HEK293 (cell line): ENCODE measurements at regions not wholly inside any gene's neighbourhood (a gene's known extent, or its start where the extent isn't known, plus 50 kb on each side); places are given as distances from the start of the nearest gene placed in this dataset.

ENCODE experiments used
- CTCF ChIA-PET: fragments of 350-600 bp; formaldehyde crosslinking; extraction: SDS; loops from one replicate; lab custom pipeline; 2021; ENCODE audit warnings: antibody characterized with exemption; lab: Yijun Ruan, JAX
- POLR2A ChIA-PET: fragments of 300-600 bp; formaldehyde crosslinking; extraction: SDS; loops from one replicate; lab custom pipeline; 2020; ENCODE audit warnings: antibody characterized with exemption, inconsistent platforms; lab: Yijun Ruan, JAX
- H3K27ac ChIP-seq: fragments of 200-500 bp; sonication (Bioruptor generic); 2 replicates; pipeline ENCODE4 v1.5.1; 2014; ENCODE audit warnings: low read depth, low read length, control low read depth, inconsistent platforms; ENCODE audit errors: extremely low read depth
- H3K36me3 ChIP-seq, 2 experiments: fragments of 200-500 bp in 1 of 2; sonication (Bioruptor generic) in 1 of 2; 1 replicate in 1 of 2; 2 replicates in 1 of 2; pipeline ENCODE4 v1.5.1; 2014 to 2017; ENCODE audit warnings: inconsistent platforms in 2 of 2, low read length in 2 of 2; ENCODE audit not compliant: control insufficient read depth in 2 of 2, insufficient read depth in 1 of 2
- H3K4me1 ChIP-seq: fragments of 200-500 bp; sonication (Bioruptor generic); 2 replicates; pipeline ENCODE4 v1.5.1; 2014; ENCODE audit warnings: mild to moderate bottlenecking, low read length, inconsistent platforms; ENCODE audit not compliant: control insufficient read depth, insufficient read depth
- H3K4me3 ChIP-seq: 2 replicates; pipeline ENCODE4 v1.5.1; 2011; ENCODE audit warnings: low read depth, mild to moderate bottlenecking, control low read depth, low read length, moderate library complexity
- H3K9me3 ChIP-seq: fragments of 200-500 bp; sonication (Bioruptor generic); 2 replicates; pipeline ENCODE4 v1.5.1; 2014; ENCODE audit warnings: low read depth, low read length, inconsistent platforms; ENCODE audit not compliant: control insufficient read depth, insufficient read depth
- GLI2 ChIP-seq: fragments of 450-650 bp; formaldehyde crosslinking; IDR thresholded peaks from 2 replicates; pipeline ENCODE4; 2017; ENCODE audit warnings: missing biosample characterization, missing genetic modification characterization, low read depth, borderline replicate concordance
- GLIS2 ChIP-seq: fragments of 450-650 bp; formaldehyde crosslinking; IDR thresholded peaks from 2 replicates; pipeline ENCODE4 v1.5.1; 2016; ENCODE audit warnings: missing biosample characterization, missing genetic modification characterization
- KLF7 ChIP-seq: fragments of 450-650 bp; formaldehyde crosslinking; IDR thresholded peaks from 2 replicates; pipeline ENCODE4 v1.5.1; 2016; ENCODE audit warnings: missing biosample characterization, missing genetic modification characterization, borderline replicate concordance
- KLF9 ChIP-seq: fragments of 450-650 bp; formaldehyde crosslinking; IDR thresholded peaks from 2 replicates; pipeline ENCODE4 v1.5.1; 2016; ENCODE audit warnings: missing biosample characterization, missing genetic modification characterization, low read depth
- MZF1 ChIP-seq: fragments of 450-650 bp; formaldehyde crosslinking; IDR thresholded peaks from 2 replicates; pipeline ENCODE4 v1.5.1; 2017; ENCODE audit warnings: missing biosample characterization, missing genetic modification characterization, borderline replicate concordance
- PATZ1 ChIP-seq: fragments of 450-650 bp; formaldehyde crosslinking; IDR thresholded peaks from 2 replicates; pipeline ENCODE4 v1.5.1; 2016; ENCODE audit warnings: missing biosample characterization, missing genetic modification characterization
- PRDM4 ChIP-seq: fragments of 450-650 bp; formaldehyde crosslinking; IDR thresholded peaks from 2 replicates; pipeline ENCODE4 v1.5.1; 2017; ENCODE audit warnings: missing biosample characterization, missing genetic modification characterization
- ZBTB20 ChIP-seq: fragments of 450-650 bp; formaldehyde crosslinking; IDR thresholded peaks from 2 replicates; pipeline ENCODE4 v1.5.1; 2016; ENCODE audit warnings: missing biosample characterization, missing genetic modification characterization
- ZBTB48 ChIP-seq: fragments of 450-650 bp; formaldehyde crosslinking; IDR thresholded peaks from 2 replicates; pipeline ENCODE4 v1.5.1; 2016; ENCODE audit warnings: missing biosample characterization, missing genetic modification characterization
- ZEB2 ChIP-seq: fragments of 450-650 bp; formaldehyde crosslinking; IDR thresholded peaks from 2 replicates; pipeline ENCODE4 v1.5.1; 2016; ENCODE audit warnings: missing biosample characterization, missing genetic modification characterization
- ZFP37 ChIP-seq: fragments of 450-650 bp; formaldehyde crosslinking; IDR thresholded peaks from 2 replicates; pipeline ENCODE4 v1.5.1; 2016; ENCODE audit warnings: missing biosample characterization, missing genetic modification characterization
- ZFP69B ChIP-seq: fragments of 450-650 bp; formaldehyde crosslinking; IDR thresholded peaks from 2 replicates; pipeline ENCODE4 v1.5.1; 2016; ENCODE audit warnings: missing biosample characterization, missing genetic modification characterization
- ZNF132 ChIP-seq: fragments of 450-650 bp; formaldehyde crosslinking; IDR thresholded peaks from 2 replicates; pipeline ENCODE4 v1.5.1; 2017; ENCODE audit warnings: missing biosample characterization, missing genetic modification characterization, borderline replicate concordance
- ZNF223 ChIP-seq: fragments of 450-650 bp; formaldehyde crosslinking; IDR thresholded peaks from 2 replicates; pipeline ENCODE4 v1.5.1; 2016; ENCODE audit warnings: missing biosample characterization, missing genetic modification characterization
- ZNF26 ChIP-seq: fragments of 450-650 bp; formaldehyde crosslinking; IDR thresholded peaks from 2 replicates; pipeline ENCODE4 v1.5.1; 2016; ENCODE audit warnings: missing biosample characterization, missing genetic modification characterization
- ZNF366 ChIP-seq: fragments of 450-650 bp; formaldehyde crosslinking; conservative IDR thresholded peaks from 2 replicates; pipeline ENCODE4 v1.5.1; 2016; ENCODE audit warnings: missing biosample characterization, missing genetic modification characterization
- ZNF404 ChIP-seq: fragments of 450-650 bp; formaldehyde crosslinking; IDR thresholded peaks from 2 replicates; pipeline ENCODE4 v1.5.1; 2017; ENCODE audit warnings: missing biosample characterization, missing genetic modification characterization
- ZNF433 ChIP-seq: fragments of 450-650 bp; formaldehyde crosslinking; IDR thresholded peaks from 2 replicates; pipeline ENCODE4 v1.5.1; 2016; ENCODE audit warnings: missing biosample characterization, missing genetic modification characterization, low read depth
- ZNF513 ChIP-seq: fragments of 450-650 bp; IDR thresholded peaks from 2 replicates; pipeline ENCODE4 v1.5.1; 2018; ENCODE audit warnings: missing biosample characterization, missing genetic modification characterization
- ZNF571 ChIP-seq: fragments of 450-650 bp; formaldehyde crosslinking; IDR thresholded peaks from 2 replicates; pipeline ENCODE4 v1.5.0; 2017; ENCODE audit warnings: missing biosample characterization, missing genetic modification characterization
- ZNF596 ChIP-seq: fragments of 450-650 bp; IDR thresholded peaks from 2 replicates; pipeline ENCODE4 v1.5.0; 2018; ENCODE audit warnings: missing biosample characterization, mild to moderate bottlenecking, missing genetic modification characterization, moderate library complexity
- ZNF658 ChIP-seq: fragments of 450-650 bp; formaldehyde crosslinking; IDR thresholded peaks from 2 replicates; pipeline ENCODE4; 2016; ENCODE audit warnings: missing biosample characterization, missing genetic modification characterization
- ZNF785 ChIP-seq: fragments of 450-650 bp; formaldehyde crosslinking; IDR thresholded peaks from 2 replicates; pipeline ENCODE4 v1.5.1; 2016; ENCODE audit warnings: missing biosample characterization, missing genetic modification characterization
- ZNF843 ChIP-seq: fragments of 450-650 bp; formaldehyde crosslinking; IDR thresholded peaks from 2 replicates; pipeline ENCODE4 v1.5.1; 2016; ENCODE audit warnings: missing biosample characterization, missing genetic modification characterization
- ZXDB ChIP-seq: fragments of 450-650 bp; formaldehyde crosslinking; IDR thresholded peaks from 2 replicates; pipeline ENCODE4 v1.5.1; 2016; ENCODE audit warnings: missing biosample characterization, missing genetic modification characterization

- no peak for TF ChIP-seq ZNF366 (tag by site-specific recombination)
- TF ChIP-seq ZNF658 (tag by site-specific recombination), result no peak
- no peak for TF ChIP-seq ZNF843 (tag by site-specific recombination)
- TF ChIP-seq PATZ1 (tag by site-specific recombination), result no peak
- TF ChIP-seq ZNF596 (tag by site-specific recombination), result no peak
- no peak for TF ChIP-seq ZFP37 (tag by site-specific recombination)
- TF ChIP-seq ZNF571 (tag by site-specific recombination), result no peak
- TF ChIP-seq ZFP69B, result no peak
- no peak for TF ChIP-seq PRDM4 (tag by site-specific recombination)
- no peak for TF ChIP-seq ZEB2
- TF ChIP-seq GLIS2 (tag by site-specific recombination), result no peak
- no peak for TF ChIP-seq ZNF404 (tag by site-specific recombination)
- no peak for TF ChIP-seq GLI2 (tag by site-specific recombination)
- no peak for TF ChIP-seq ZXDB
- no peak for TF ChIP-seq ZNF26
- TF ChIP-seq ZBTB48, result no peak
- TF ChIP-seq ZBTB20 (tag by site-specific recombination), result no peak
- H3K4me3 ChIP-seq, result no peak overlapping the region
- H3K27ac ChIP-seq, result no peak overlapping the region
- no peaks in the 10 kb centered on the region for H3K4me1 ChIP-seq
- H3K9me3 ChIP-seq, result no peaks in the 10 kb centered on the region
- POLR2A ChIA-PET, result no interaction called here
- H3K36me3 ChIP-seq, result no peaks in the 10 kb centered on the region
- CTCF ChIA-PET, result interaction anchor here (1.5 kb wide), 1 partner anchor 19 kb away, joined by 4 read pairs; no protein-coding TSS in a partner anchor
These were observed 303.6 kb downstream of the LMX1A start for GRCh38 chr1:165052936-165053335.

- Histone ChIP-seq H3K36me3 (no peaks in the 10 kb centered on the region), H3K4me3 (no peak overlapping the region), H3K9me3 (no peaks in the 10 kb centered on the region), H3K4me1 (no peaks in the 10 kb centered on the region), H3K27ac (no peak overlapping the region)
- ChIA-PET CTCF (interaction anchor here (1.5 kb wide), 1 partner anchor 20 kb away, joined by 4 read pairs; no protein-coding TSS in a partner anchor), POLR2A (no interaction called here)
- TF ChIP-seq KLF7 (tag by site-specific recombination), result no peak
- no peak for TF ChIP-seq ZXDB
These were observed 304.1 kb downstream of the LMX1A start for GRCh38 chr1:165052431-165052830.

GRCh38 chr1:165050246-165050645, 306.3 kb downstream of the LMX1A start:
- ChIA-PET POLR2A (no interaction called here), CTCF (no interaction called here)
- Histone ChIP-seq H3K4me1 (no peaks in the 10 kb centered on the region), H3K36me3 (no peaks in the 10 kb centered on the region), H3K9me3 (no peaks in the 10 kb centered on the region), H3K27ac (no peak overlapping the region), H3K4me3 (no peak overlapping the region)
- TF ChIP-seq KLF9 (tag by site-specific recombination), result no peak
- no peak for TF ChIP-seq ZNF513 (tag by site-specific recombination)
- TF ChIP-seq MZF1, result no peak
- TF ChIP-seq ZNF223, result no peak
- TF ChIP-seq GLI2 (tag by site-specific recombination), result no peak
- TF ChIP-seq ZNF433 (tag by site-specific recombination), result no peak
- TF ChIP-seq ZNF132 (tag by site-specific recombination), result no peak
- TF ChIP-seq ZFP69B, result no peak
- no peak for TF ChIP-seq ZNF785
